KMS-11 (cell line): ENCODE measurements at regions not wholly inside any gene's neighbourhood (a gene's known extent, or its start where the extent isn't known, plus 50 kb on each side); places are given as distances from the start of the nearest gene placed in this dataset.

ENCODE experiments used
- H2AFZ ChIP-seq: fragments of 200-600 bp; sonication (generic); 2 replicates; pipeline ENCODE4 v1.6.1; 2016; ENCODE audit warnings: antibody characterized with exemption, mixed run types, low read depth
- H3K27ac ChIP-seq: fragments of 200-600 bp; sonication (generic); 2 replicates; pipeline ENCODE4 v1.6.1; 2016; ENCODE audit warnings: mild to moderate bottlenecking, mixed run types
- H3K27me3 ChIP-seq: fragments of 200-600 bp; sonication (generic); 2 replicates; pipeline ENCODE4 v1.6.1; 2017; ENCODE audit warnings: mild to moderate bottlenecking, low read depth, mixed run types, moderate library complexity; ENCODE audit not compliant: insufficient read depth
- H3K36me3 ChIP-seq: fragments of 200-600 bp; sonication (generic); 2 replicates; pipeline ENCODE4 v1.6.1; 2017; ENCODE audit warnings: mild to moderate bottlenecking, mixed run types; ENCODE audit not compliant: insufficient read depth
- H3K4me1 ChIP-seq: fragments of 200-600 bp; sonication (generic); 2 replicates; pipeline ENCODE4 v1.6.1; 2016; ENCODE audit warnings: mild to moderate bottlenecking, low read depth, mixed run types; ENCODE audit not compliant: poor library complexity, severe bottlenecking
- H3K4me2 ChIP-seq: fragments of 200-600 bp; sonication (generic); 2 replicates; pipeline ENCODE4 v1.7.0; 2016; ENCODE audit warnings: mild to moderate bottlenecking, mixed run types
- H3K4me3 ChIP-seq: fragments of 200-600 bp; sonication (generic); IDR thresholded peaks from 2 replicates; pipeline ENCODE4 v1.6.1; 2017; ENCODE audit warnings: low read depth, low read length, mixed read lengths; ENCODE audit not compliant: insufficient read depth
- H3K79me2 ChIP-seq: fragments of 200-600 bp; sonication (generic); 2 replicates; pipeline ENCODE4 v1.6.1; 2016; ENCODE audit warnings: low read depth, mixed run types; ENCODE audit not compliant: insufficient read depth
- H3K9ac ChIP-seq: fragments of 200-600 bp; sonication (generic); 2 replicates; pipeline ENCODE4 v1.6.1; 2016; ENCODE audit warnings: mild to moderate bottlenecking, mixed run types
- H4K20me1 ChIP-seq: fragments of 200-600 bp; sonication (generic); 2 replicates; pipeline ENCODE4 v1.6.1; 2016; ENCODE audit warnings: mild to moderate bottlenecking, mixed run types; ENCODE audit not compliant: insufficient read depth
- CTCF ChIP-seq: fragments of 200-600 bp; sonication (generic); conservative IDR thresholded peaks from 2 replicates; pipeline ENCODE4 v1.6.1; 2017; ENCODE audit warnings: low read depth, mild to moderate bottlenecking, antibody characterized with exemption, low read length, moderate library complexity, mixed read lengths

- H3K4me3 ChIP-seq, result no peak overlapping the region
- H4K20me1 ChIP-seq, result no peaks in the 10 kb centered on the region
- no peaks in the 10 kb centered on the region for H3K36me3 ChIP-seq
- no peak overlapping the region for H3K4me2 ChIP-seq
- no peaks in the 10 kb centered on the region for H3K27me3 ChIP-seq
- no peak overlapping the region for H3K27ac ChIP-seq
- H3K79me2 ChIP-seq, result no peaks in the 10 kb centered on the region
- no peak overlapping the region for H2AFZ ChIP-seq
- no peak overlapping the region for H3K9ac ChIP-seq
- no peaks in the 10 kb centered on the region for H3K4me1 ChIP-seq
- no peak for TF ChIP-seq CTCF
These were observed 591.4 kb downstream of the FGF9 start for GRCh38 chr13:22262001-22262885.

GRCh38 chr13:22263185-22263584 lies 592.3 kb downstream of the FGF9 start:
- H3K79me2 ChIP-seq, result no peaks in the 10 kb centered on the region
- no peak overlapping the region for H3K4me3 ChIP-seq
- no peaks in the 10 kb centered on the region for H3K36me3 ChIP-seq
- no peaks in the 10 kb centered on the region for H3K27me3 ChIP-seq
- no peak overlapping the region for H3K9ac ChIP-seq
- no peak for TF ChIP-seq CTCF
- H4K20me1 ChIP-seq, result no peaks in the 10 kb centered on the region
- no peak overlapping the region for H2AFZ ChIP-seq
- H3K4me2 ChIP-seq, result no peak overlapping the region
- no peak overlapping the region for H3K27ac ChIP-seq
- no peaks in the 10 kb centered on the region for H3K4me1 ChIP-seq

- Histone ChIP-seq H4K20me1 (no peaks in the 10 kb centered on the region), H3K36me3 (no peaks in the 10 kb centered on the region), H3K4me1 (no peaks in the 10 kb centered on the region), H3K79me2 (no peaks in the 10 kb centered on the region), H3K9ac (no peak overlapping the region), H3K4me3 (no peak overlapping the region), H3K4me2 (no peak overlapping the region), H2AFZ (no peak overlapping the region), H3K27ac (no peak overlapping the region), H3K27me3 (no peaks in the 10 kb centered on the region)
- TF ChIP-seq CTCF, result no peak
These were observed 594.7 kb downstream of the FGF9 start for GRCh38 chr13:22265563-22265962.

GRCh38 chr13:22270881-22271280 lies 600.0 kb downstream of the FGF9 start:
- Histone ChIP-seq H3K4me1 (no peaks in the 10 kb centered on the region), H3K4me3 (no peak overlapping the region), H3K27ac (no peak overlapping the region), H3K9ac (no peak overlapping the region), H2AFZ (no peak overlapping the region), H4K20me1 (no peaks in the 10 kb centered on the region), H3K27me3 (no peaks in the 10 kb centered on the region), H3K4me2 (no peak overlapping the region), H3K79me2 (no peaks in the 10 kb centered on the region), H3K36me3 (no peaks in the 10 kb centered on the region)
- TF ChIP-seq CTCF, result no peak
